Esophagus squamous epithelium (tissue), 4 donors: ENCODE measurements at regions not wholly inside any gene's neighbourhood (a gene's known extent, or its start where the extent isn't known, plus 50 kb on each side); places are given as distances from the start of the nearest gene placed in this dataset.
A peak's percentile ranks its signal among the peaks of the same experiment; 100 is the strongest.

ENCODE experiments used
- POLR2A ChIP-seq, 4 donors: fragments of 450-650 bp; IDR thresholded peaks; one replicate each; pipeline ENCODE4 v1.6.1; 2017; ENCODE audit warnings: antibody characterized with exemption in 4 of 4, mild to moderate bottlenecking in 4 of 4, moderate library complexity in 3 of 4
- TF ChIP-seq, protein P1 (sequence below), 6 experiments: fragments of 450-650 bp in 4 of 6; fragments of 200-600 bp in 2 of 6; sonication (generic) in 2 of 6; IDR thresholded peaks; one replicate each; pipeline ENCODE4 v1.5.1; 2016 to 2019; ENCODE audit warnings: antibody characterized with exemption in 6 of 6, mild to moderate bottlenecking in 4 of 6, moderate library complexity in 4 of 6

DNA sequence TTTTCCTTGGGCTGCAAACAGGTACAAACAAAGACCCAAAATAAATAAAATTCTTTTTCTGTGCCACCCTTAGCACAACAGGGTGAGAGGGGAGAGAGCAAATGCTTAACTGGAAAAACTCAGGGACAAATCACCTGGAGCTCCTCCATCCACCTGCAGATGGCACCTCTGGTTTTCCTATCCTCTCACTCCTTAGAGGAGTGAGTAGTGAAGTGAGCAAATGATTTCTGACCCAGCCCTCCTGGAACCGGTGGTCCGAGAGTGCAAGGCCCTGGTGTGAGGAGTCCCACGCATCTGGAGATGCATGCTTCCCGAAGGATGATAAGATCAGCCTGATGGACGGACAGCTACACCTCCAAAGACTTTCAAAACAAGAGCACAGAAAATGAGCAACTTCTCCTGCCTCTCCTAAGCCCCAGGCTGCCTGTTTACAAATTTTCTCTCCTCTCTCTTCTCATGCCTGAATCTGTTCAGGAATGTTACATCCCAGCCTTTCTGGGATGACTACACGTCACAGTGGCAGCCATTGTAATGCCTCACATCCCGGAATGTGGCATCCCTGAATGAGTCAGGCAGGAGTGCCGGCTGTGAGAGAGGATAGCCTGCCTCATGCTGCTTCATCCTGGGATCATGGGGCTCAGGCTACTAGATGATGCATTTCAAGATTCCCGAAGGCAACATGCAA lies 86.4 kb downstream of the ADRB2 start:
- TF ChIP-seq, protein P1, sequence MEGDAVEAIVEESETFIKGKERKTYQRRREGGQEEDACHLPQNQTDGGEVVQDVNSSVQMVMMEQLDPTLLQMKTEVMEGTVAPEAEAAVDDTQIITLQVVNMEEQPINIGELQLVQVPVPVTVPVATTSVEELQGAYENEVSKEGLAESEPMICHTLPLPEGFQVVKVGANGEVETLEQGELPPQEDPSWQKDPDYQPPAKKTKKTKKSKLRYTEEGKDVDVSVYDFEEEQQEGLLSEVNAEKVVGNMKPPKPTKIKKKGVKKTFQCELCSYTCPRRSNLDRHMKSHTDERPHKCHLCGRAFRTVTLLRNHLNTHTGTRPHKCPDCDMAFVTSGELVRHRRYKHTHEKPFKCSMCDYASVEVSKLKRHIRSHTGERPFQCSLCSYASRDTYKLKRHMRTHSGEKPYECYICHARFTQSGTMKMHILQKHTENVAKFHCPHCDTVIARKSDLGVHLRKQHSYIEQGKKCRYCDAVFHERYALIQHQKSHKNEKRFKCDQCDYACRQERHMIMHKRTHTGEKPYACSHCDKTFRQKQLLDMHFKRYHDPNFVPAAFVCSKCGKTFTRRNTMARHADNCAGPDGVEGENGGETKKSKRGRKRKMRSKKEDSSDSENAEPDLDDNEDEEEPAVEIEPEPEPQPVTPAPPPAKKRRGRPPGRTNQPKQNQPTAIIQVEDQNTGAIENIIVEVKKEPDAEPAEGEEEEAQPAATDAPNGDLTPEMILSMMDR (IDR thresholded peaks at IDR 0.05): peak in 5 of 6 experiments; percentile 12 to 60 (median 50)
- TF ChIP-seq POLR2A (IDR thresholded peaks at IDR 0.05): no peak
